Endodermal cell (in vitro differentiated cells): ENCODE measurements at regions not wholly inside any gene's neighbourhood (a gene's known extent, or its start where the extent isn't known, plus 50 kb on each side); places are given as distances from the start of the nearest gene placed in this dataset.

ENCODE experiments used
- DNase-seq: peaks from one replicate; pipeline ENCODE4 v3.0.0-alpha.2; 2017
- H3K27ac ChIP-seq: 2 replicates; pipeline ENCODE4 v1.5.1; 2013; ENCODE audit warnings: mild to moderate bottlenecking, low read depth, low read length, moderate library complexity
- H3K27me3 ChIP-seq: 2 replicates; pipeline ENCODE4 v1.6.1; 2013; ENCODE audit warnings: mild to moderate bottlenecking, low read length, moderate library complexity; ENCODE audit not compliant: insufficient read depth, control insufficient read depth, poor library complexity, severe bottlenecking
- H3K36me3 ChIP-seq: 2 replicates; pipeline ENCODE4 v1.7.0; 2013; ENCODE audit warnings: mild to moderate bottlenecking, low read length, moderate library complexity; ENCODE audit not compliant: control insufficient read depth, insufficient read depth
- H3K4me1 ChIP-seq: one replicate; pipeline ENCODE4 v1.7.0; 2013; ENCODE audit warnings: low read length; ENCODE audit not compliant: control insufficient read depth, insufficient read depth
- H3K4me3 ChIP-seq: 2 replicates; pipeline ENCODE4 v1.5.1; 2013; ENCODE audit warnings: mild to moderate bottlenecking, low read length, moderate library complexity
- H3K9ac ChIP-seq: 2 replicates; pipeline ENCODE4 v1.6.1; 2013; ENCODE audit warnings: mild to moderate bottlenecking, low read length, moderate library complexity; ENCODE audit not compliant: poor library complexity, severe bottlenecking; ENCODE audit errors: extremely low read depth
- H3K9me3 ChIP-seq: 2 replicates; pipeline ENCODE4 v1.6.1; 2013; ENCODE audit warnings: mild to moderate bottlenecking, low read length, moderate library complexity; ENCODE audit not compliant: control insufficient read depth
- H3K27ac Mint-ChIP-seq: 2 replicates; pipeline ENCODE4 v1.8.0; 2020; ENCODE audit warnings: mixed read lengths
- H3K27me3 Mint-ChIP-seq: 2 replicates; pipeline ENCODE4 v1.8.0; 2021; ENCODE audit warnings: mild to moderate bottlenecking, mixed read lengths; ENCODE audit not compliant: insufficient read depth
- H3K36me3 Mint-ChIP-seq: 2 replicates; pipeline ENCODE4 v1.8.0; 2020; ENCODE audit warnings: low read depth, mixed read lengths
- H3K4me1 Mint-ChIP-seq: 2 replicates; pipeline ENCODE4 v1.8.0; 2020; ENCODE audit warnings: mixed read lengths
- H3K4me3 Mint-ChIP-seq: 2 replicates; pipeline ENCODE4 v1.8.0; 2020; ENCODE audit warnings: mild to moderate bottlenecking, moderate library complexity, mixed read lengths
- H3K9me3 Mint-ChIP-seq: 2 replicates; pipeline ENCODE4 v1.8.0; 2020; ENCODE audit warnings: mild to moderate bottlenecking, mixed read lengths
- CTCF ChIP-seq: fragments of 200-600 bp; sonication (generic); conservative IDR thresholded peaks from 2 replicates; pipeline ENCODE4 v1.5.0; 2021; ENCODE audit warnings: antibody characterized with exemption, mild to moderate bottlenecking
- WGBS, 2 experiments: methylation state at CpG; one replicate each; pipeline versions ENCODE4 v1.1.5 to v1.1.7; 2013; ENCODE audit warnings: missing lambda C conversion rate in 2 of 2, mixed read lengths in 1 of 2; ENCODE audit not compliant: insufficient coverage in 1 of 2, insufficient read length in 1 of 2; 5-methylcytosine and 5-hydroxymethylcytosine counted together

GRCh38 chr2:75390169-75390568 lies 170.6 kb downstream of the EVA1A start:
- no peak overlapping the region for H3K9ac ChIP-seq
- WGBS, 2 experiments, result 73 to 78% methylated on average over 3 of the region's 3 CpGs
- H3K36me3 Mint-ChIP-seq, result no peaks in the 10 kb centered on the region
- no peaks in the 10 kb centered on the region for H3K36me3 ChIP-seq
- H3K9me3 Mint-ChIP-seq, result peaks cover 23% of the 10 kb centered on the region
- no peak for DNase-seq
- peaks cover 7% of the 10 kb centered on the region for H3K9me3 ChIP-seq
- H3K27me3 Mint-ChIP-seq, result no peaks in the 10 kb centered on the region
- no peak overlapping the region for H3K27ac Mint-ChIP-seq
- H3K27ac ChIP-seq, result no peak overlapping the region
- H3K4me3 Mint-ChIP-seq, result no peak overlapping the region
- no peaks in the 10 kb centered on the region for H3K27me3 ChIP-seq
- no peaks in the 10 kb centered on the region for H3K4me1 Mint-ChIP-seq
- no peak for TF ChIP-seq CTCF
- no peak overlapping the region for H3K4me3 ChIP-seq
- no peaks in the 10 kb centered on the region for H3K4me1 ChIP-seq

- WGBS, 2 experiments, result 100% methylated on average over 1 to 2 of the region's 2 CpGs
- no peak for DNase-seq
These were observed 171.5 kb downstream of the EVA1A start for GRCh38 chr2:75389271-75389670.

GRCh38 chr2:75381032-75381431 lies 179.7 kb downstream of the EVA1A start:
- H3K4me3 ChIP-seq, result no peak overlapping the region
- H3K36me3 Mint-ChIP-seq, result no peaks in the 10 kb centered on the region
- H3K27me3 Mint-ChIP-seq, result no peaks in the 10 kb centered on the region
- H3K4me1 ChIP-seq, result no peaks in the 10 kb centered on the region
- H3K27me3 ChIP-seq, result no peaks in the 10 kb centered on the region
- H3K4me3 Mint-ChIP-seq, result no peak overlapping the region
- H3K27ac Mint-ChIP-seq, result no peak overlapping the region
- no peak overlapping the region for H3K27ac ChIP-seq
- H3K4me1 Mint-ChIP-seq, result peaks cover 4% of the 10 kb centered on the region
- H3K9me3 ChIP-seq, result peaks cover 7% of the 10 kb centered on the region
- no peak overlapping the region for H3K9ac ChIP-seq
- no peak for DNase-seq
- no peaks in the 10 kb centered on the region for H3K36me3 ChIP-seq
- WGBS, 2 experiments, result 90 to 100% methylated on average over 1 to 10 of the region's 10 CpGs
- no peak for TF ChIP-seq CTCF
- peaks cover 15% of the 10 kb centered on the region for H3K9me3 Mint-ChIP-seq

More at GRCh38 chr2:75389271-75389670, 171.5 kb downstream of the EVA1A start:
- Mint-ChIP-seq H3K9me3 (peaks cover 29% of the 10 kb centered on the region), H3K4me1 (no peaks in the 10 kb centered on the region), H3K36me3 (no peaks in the 10 kb centered on the region), H3K27me3 (no peaks in the 10 kb centered on the region), H3K4me3 (no peak overlapping the region), H3K27ac (no peak overlapping the region)
- Histone ChIP-seq H3K9me3 (peaks cover 7% of the 10 kb centered on the region), H3K27me3 (no peaks in the 10 kb centered on the region), H3K27ac (no peak overlapping the region), H3K4me1 (no peaks in the 10 kb centered on the region), H3K4me3 (no peak overlapping the region), H3K36me3 (no peaks in the 10 kb centered on the region), H3K9ac (no peak overlapping the region)
- no peak for TF ChIP-seq CTCF
